ENCODE measurements at regions not wholly inside any gene's neighbourhood (a gene's known extent, or its start where the extent isn't known, plus 50 kb on each side); places are given as distances from the start of the nearest gene placed in this dataset.

- Histone ChIP-seq H3K79me2 (ENCODE audit: insufficient read depth, low read length) (no peaks in the 10 kb centered on the region), H2AFZ (ENCODE audit: low read length) (no peak overlapping the region), H3K9me3 (ENCODE audit: insufficient read depth, low read depth, low read length) (no peaks in the 10 kb centered on the region), H3K4me1 (ENCODE audit: insufficient read depth, low read length, poor library complexity, severe bottlenecking) (no peaks in the 10 kb centered on the region), H3K36me3 (ENCODE audit: insufficient read depth, low read length) (no peaks in the 10 kb centered on the region), H3K4me3 (ENCODE audit: low read length, poor library complexity, severe bottlenecking) (no peak overlapping the region), H3F3A (ENCODE audit: low read depth) (no peaks in the 10 kb centered on the region), H3K4me2 (ENCODE audit: low read depth, low read length, poor library complexity, severe bottlenecking) (no peak overlapping the region), H4K20me1 (ENCODE audit: insufficient read depth, low read length, poor library complexity, severe bottlenecking) (no peaks in the 10 kb centered on the region), H3K9me2 (replicated peaks; ENCODE audit: low read depth, low read length) (no peaks in the 10 kb centered on the region), H3K27me3 (ENCODE audit: insufficient read depth, low read length, poor library complexity, severe bottlenecking) (no peaks in the 10 kb centered on the region), H3K9ac (ENCODE audit: low read depth, low read length, poor library complexity, severe bottlenecking) (no peak overlapping the region)
- TF ChIP-seq EZH2phosphoT487 (IDR thresholded peaks at IDR 0.05; ENCODE audit: borderline replicate concordance) (no peak), CTCF (conservative IDR thresholded peaks at IDR 0.05; ENCODE audit: low read length) (no peak)
Measured at GRCh38 chr1:223037845-223038244, 105.2 kb downstream of the TLR5 start.

DNA sequence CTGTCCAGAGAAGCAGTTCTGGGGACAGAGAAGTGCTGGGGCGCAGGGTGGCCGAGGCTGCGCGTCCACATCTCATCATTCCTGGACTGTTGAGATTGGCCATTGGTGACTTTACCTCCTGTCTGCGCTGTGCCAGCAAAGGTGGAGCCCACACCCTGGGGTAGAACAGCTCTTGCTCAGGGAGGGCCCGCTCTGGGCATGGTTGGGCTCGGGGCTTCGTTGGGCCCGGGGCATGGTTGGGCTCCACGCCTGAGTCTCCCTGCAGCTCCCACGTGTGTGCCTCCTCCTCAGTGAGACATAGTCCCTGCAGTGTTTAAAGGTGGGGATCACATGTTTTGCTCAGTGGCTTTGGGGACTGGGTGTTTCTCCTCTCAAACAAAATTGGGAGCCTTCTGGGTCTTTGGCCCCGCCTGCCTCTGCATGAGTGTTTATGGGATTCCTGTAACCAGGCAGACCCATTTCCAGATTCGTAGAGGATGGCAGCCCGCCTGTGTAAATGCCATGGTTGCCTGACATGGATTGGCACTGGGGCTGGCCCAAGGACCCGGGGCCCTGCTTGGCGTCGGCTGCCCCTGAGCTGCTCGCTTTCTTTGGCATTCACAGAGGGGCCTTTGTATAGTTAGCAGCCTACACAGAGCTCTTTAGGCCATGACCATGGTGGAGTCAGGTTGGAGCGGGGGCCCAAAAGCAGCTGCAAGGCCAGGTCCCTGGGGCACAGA, 104.6 kb downstream of the TLR5 start:
- Histone ChIP-seq H3K4me3 (ENCODE audit: low read length, poor library complexity, severe bottlenecking) (no peak overlapping the region), H4K20me1 (ENCODE audit: insufficient read depth, low read length, poor library complexity, severe bottlenecking) (no peaks in the 10 kb centered on the region), H3K27me3 (ENCODE audit: insufficient read depth, low read length, poor library complexity, severe bottlenecking) (no peaks in the 10 kb centered on the region), H3K9me3 (ENCODE audit: insufficient read depth, low read depth, low read length) (no peaks in the 10 kb centered on the region), H3K36me3 (ENCODE audit: insufficient read depth, low read length) (no peaks in the 10 kb centered on the region), H3K9ac (ENCODE audit: low read depth, low read length, poor library complexity, severe bottlenecking) (no peak overlapping the region), H3K79me2 (ENCODE audit: insufficient read depth, low read length) (no peaks in the 10 kb centered on the region), H2AFZ (ENCODE audit: low read length) (no peak overlapping the region; the same call in 1 of the 2 replicates), H3F3A (ENCODE audit: low read depth) (no peaks in the 10 kb centered on the region), H3K4me2 (ENCODE audit: low read depth, low read length, poor library complexity, severe bottlenecking) (no peak overlapping the region), H3K9me2 (replicated peaks; ENCODE audit: low read depth, low read length) (no peaks in the 10 kb centered on the region), H3K4me1 (ENCODE audit: insufficient read depth, low read length, poor library complexity, severe bottlenecking) (no peaks in the 10 kb centered on the region)
- TF ChIP-seq EZH2phosphoT487 (IDR thresholded peaks at IDR 0.05; ENCODE audit: borderline replicate concordance), result no peak
- no peak for TF ChIP-seq CTCF (conservative IDR thresholded peaks at IDR 0.05; ENCODE audit: low read length)

DNA sequence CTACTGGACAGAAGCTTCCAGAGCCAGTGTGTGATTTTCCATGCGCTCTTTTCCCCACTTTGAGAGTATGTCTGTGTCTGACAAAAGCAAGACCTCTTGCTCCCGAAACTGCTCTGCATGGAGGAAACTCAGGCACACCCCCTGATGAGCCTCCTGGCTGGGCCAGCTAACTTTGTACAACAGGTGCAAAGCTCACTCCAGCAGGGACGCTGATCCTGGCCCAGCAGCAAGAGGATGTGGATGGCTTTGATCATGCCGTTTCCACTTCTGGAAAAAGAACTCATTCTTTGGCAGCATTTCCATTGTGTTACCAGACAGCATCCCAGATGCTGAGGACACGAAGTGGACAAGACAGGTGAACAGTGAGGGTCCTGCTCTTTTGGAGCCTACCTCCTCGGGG, 103.1 kb downstream of the TLR5 start:
- Histone ChIP-seq H3K9me2 (replicated peaks; ENCODE audit: low read depth, low read length) (no peaks in the 10 kb centered on the region), H4K20me1 (ENCODE audit: insufficient read depth, low read length, poor library complexity, severe bottlenecking) (no peaks in the 10 kb centered on the region), H3K36me3 (ENCODE audit: insufficient read depth, low read length) (no peaks in the 10 kb centered on the region), H3F3A (ENCODE audit: low read depth) (no peaks in the 10 kb centered on the region), H3K79me2 (ENCODE audit: insufficient read depth, low read length) (no peaks in the 10 kb centered on the region), H3K9me3 (ENCODE audit: insufficient read depth, low read depth, low read length) (no peaks in the 10 kb centered on the region), H3K4me2 (ENCODE audit: low read depth, low read length, poor library complexity, severe bottlenecking) (no peak overlapping the region), H3K27me3 (ENCODE audit: insufficient read depth, low read length, poor library complexity, severe bottlenecking) (no peaks in the 10 kb centered on the region), H3K4me1 (ENCODE audit: insufficient read depth, low read length, poor library complexity, severe bottlenecking) (no peaks in the 10 kb centered on the region), H3K4me3 (ENCODE audit: low read length, poor library complexity, severe bottlenecking) (no peak overlapping the region), H2AFZ (ENCODE audit: low read length) (no peak overlapping the region), H3K9ac (ENCODE audit: low read depth, low read length, poor library complexity, severe bottlenecking) (no peak overlapping the region)
- no peak for TF ChIP-seq CTCF (conservative IDR thresholded peaks at IDR 0.05; ENCODE audit: low read length)
- TF ChIP-seq EZH2phosphoT487 (IDR thresholded peaks at IDR 0.05; ENCODE audit: borderline replicate concordance), result no peak

All from Loucy (cell line).